Pancreas (tissue), 10 donors: ENCODE measurements at regions not wholly inside any gene's neighbourhood (a gene's known extent, or its start where the extent isn't known, plus 50 kb on each side); places are given as distances from the start of the nearest gene placed in this dataset.

Experiments used
- ATAC-seq, 4 donors: fragments of 200-7000 bp; cut with Tn5 transposase; one replicate each; pipeline versions ENCODE4 v1.8.0 to v1.9.1; 2020; ENCODE audit warnings: mild to moderate bottlenecking in 4 of 4, moderate library complexity in 4 of 4
- DNase-seq, 6 donors: peaks; one replicate each; pipeline ENCODE4 v3.0.0-alpha.2; 2020
- FAIRE-seq: peaks from 2 replicates; lab custom pipeline; 2012; peaks lifted over from hg19 to GRCh38; lab: Jason Lieb, UNC
- H3K27ac ChIP-seq, 4 donors: fragments of 200-600 bp; sonication (generic); 1 replicate in 3 of 4; 2 replicates in 1 of 4; pipeline versions ENCODE4 v1.5.0 to v1.8.0; 2020
- H3K27me3 ChIP-seq, 4 donors: fragments of 200-600 bp; one replicate each; pipeline ENCODE4 v1.8.0; 2021
- H3K36me3 ChIP-seq, 3 donors: fragments of 200-600 bp; sonication (generic) in 1 of 3; one replicate each; pipeline versions ENCODE4 v1.5.0 to v1.8.0; 2020 to 2021
- H3K4me1 ChIP-seq, 3 donors: fragments of 200-600 bp; one replicate each; pipeline ENCODE4 v1.8.0; 2021
- H3K4me3 ChIP-seq, 4 donors: fragments of 200-600 bp; sonication (generic) in 2 of 4; one replicate each; pipeline versions ENCODE4 v1.5.0 to v1.8.0; 2020 to 2021
- H3K9me3 ChIP-seq, 4 donors: fragments of 200-600 bp; one replicate each; pipeline ENCODE4 v1.8.0; 2021
- CTCF ChIP-seq, 4 donors: fragments of 200-600 bp; sonication (generic) in 3 of 4; IDR thresholded peaks; one replicate each; pipeline versions ENCODE4 v1.5.0 to v1.8.0; 2021; ENCODE audit warnings: antibody characterized with exemption in 4 of 4
- WGBS, 2 donors: extraction: QIAGEN DNeasy Blood & Tissue Kit; methylation state at CpG; one replicate each; pipeline ENCODE4 v1.1.7; 2013; 5-methylcytosine and 5-hydroxymethylcytosine counted together
- intact Hi-C, 3 donors: fragments of 100-400 bp; cut with DNase I; formaldehyde crosslinking; loops; one replicate each; pipeline versions ENCODE4 v1.11.1 to v1.14.2; 2022
- donor health status: healthy with polysubstance abuse.
- donor health status: DM: no; HTN: no; CAD: no; lungs with moderate emphysema.
- donor health status: DM: no; HTN: no; CAD: no.
- donor health status: control.
- donor health status: control.
- donor health status: Bipolar disorder and iron deficiency.
- donor health status: DM: yes; HTN: yes; CAD: no.
- donor health status: DM: no; HTN: no; CAD: no.
- donor health status: DM: no; HTN: no; CAD: no.
- donor health status: DM: yes; HTN: yes; CAD: no.

GRCh38 chr14:103230658-103231334, 103.2 kb upstream of the EIF5 start:
- H3K36me3 ChIP-seq: no peaks in the 10 kb centered on the region
- no peaks in the 10 kb centered on the region for H3K4me1 ChIP-seq
- FAIRE-seq (no peak), ATAC-seq (no peak), DNase-seq (peak in 1 of 6 donors; percentile 51)
- WGBS, 2 donors: 75 to 80% methylated on average over 16 of the region's 16 CpGs
- no peaks in the 10 kb centered on the region for H3K27me3 ChIP-seq
- intact Hi-C loops: no loop called here
- H3K9me3 ChIP-seq: no peaks in the 10 kb centered on the region
- no peak for TF ChIP-seq CTCF (IDR thresholded peaks at IDR 0.05)
- H3K27ac ChIP-seq: no peak overlapping the region
- no peak overlapping the region for H3K4me3 ChIP-seq

- 86 to 90% methylated on average over 21 to 22 of the region's 22 CpGs for WGBS, 2 donors
- no peaks in the 10 kb centered on the region for H3K27me3 ChIP-seq
- H3K4me1 ChIP-seq: no peaks in the 10 kb centered on the region
- no peak for TF ChIP-seq CTCF (IDR thresholded peaks at IDR 0.05)
- FAIRE-seq (no peak), DNase-seq (peak in 1 of 6 donors; percentile 47), ATAC-seq (no peak)
- intact Hi-C loops: no loop called here
- H3K9me3 ChIP-seq: no peaks in the 10 kb centered on the region
- no peak overlapping the region for H3K4me3 ChIP-seq
- H3K27ac ChIP-seq: no peak overlapping the region
- H3K36me3 ChIP-seq: no peaks in the 10 kb centered on the region
Measured at GRCh38 chr14:103231376-103232019, 102.5 kb upstream of the EIF5 start.

- FAIRE-seq: no peak
- no peak for TF ChIP-seq CTCF (IDR thresholded peaks at IDR 0.05)
- Histone ChIP-seq H3K4me1 (no peaks in the 10 kb centered on the region), H3K4me3 (no peak overlapping the region), H3K27me3 (no peaks in the 10 kb centered on the region), H3K9me3 (no peaks in the 10 kb centered on the region), H3K36me3 (no peaks in the 10 kb centered on the region), H3K27ac (no peak overlapping the region)
- 81 to 85% methylated on average over 13 of the region's 13 CpGs for WGBS, 2 donors
- intact Hi-C loops: no loop called here
- ATAC-seq: peak in 3 of 4 donors; percentile 21 to 48 (median 24)
- peak in 1 of 6 donors; percentile 55 for DNase-seq
Measured at GRCh38 chr14:103232031-103232808, 101.8 kb upstream of the EIF5 start.

GRCh38 chr14:103232831-103233319, 101.2 kb upstream of the EIF5 start:
- H3K27ac ChIP-seq: no peak overlapping the region
- no peak for ATAC-seq

More at GRCh38 chr14:103232831-103233319, 101.2 kb upstream of the EIF5 start:
- intact Hi-C loops: no loop called here
- Histone ChIP-seq H3K4me1 (no peaks in the 10 kb centered on the region), H3K27me3 (no peaks in the 10 kb centered on the region), H3K4me3 (no peak overlapping the region), H3K36me3 (no peaks in the 10 kb centered on the region), H3K9me3 (no peaks in the 10 kb centered on the region)
- DNase-seq: peak in 1 of 6 donors; percentile 50
- no peak for FAIRE-seq
- TF ChIP-seq CTCF (IDR thresholded peaks at IDR 0.05): no peak
- 87 to 89% methylated on average over 16 of the region's 16 CpGs for WGBS, 2 donors
